GOT3 (cell line): ENCODE measurements at regions not wholly inside any gene's neighbourhood (a gene's known extent, or its start where the extent isn't known, plus 50 kb on each side); places are given as distances from the start of the nearest gene placed in this dataset.
"Not testable (repeated sequence)": the region's sequence is repeated elsewhere in the genome, so short reads cannot be mapped to it uniquely, and the experiment has no call there.

Experiments
- DNase-seq: peaks from one replicate; lab custom pipeline; 2025; ENCODE audit warnings: mixed read lengths; lab: John Stamatoyannopoulos, UW

- DNase-seq, result no peak
These were observed 71.5 kb upstream of the DAAM1 start for GRCh38 chr14:59116984-59117415.

DNA sequence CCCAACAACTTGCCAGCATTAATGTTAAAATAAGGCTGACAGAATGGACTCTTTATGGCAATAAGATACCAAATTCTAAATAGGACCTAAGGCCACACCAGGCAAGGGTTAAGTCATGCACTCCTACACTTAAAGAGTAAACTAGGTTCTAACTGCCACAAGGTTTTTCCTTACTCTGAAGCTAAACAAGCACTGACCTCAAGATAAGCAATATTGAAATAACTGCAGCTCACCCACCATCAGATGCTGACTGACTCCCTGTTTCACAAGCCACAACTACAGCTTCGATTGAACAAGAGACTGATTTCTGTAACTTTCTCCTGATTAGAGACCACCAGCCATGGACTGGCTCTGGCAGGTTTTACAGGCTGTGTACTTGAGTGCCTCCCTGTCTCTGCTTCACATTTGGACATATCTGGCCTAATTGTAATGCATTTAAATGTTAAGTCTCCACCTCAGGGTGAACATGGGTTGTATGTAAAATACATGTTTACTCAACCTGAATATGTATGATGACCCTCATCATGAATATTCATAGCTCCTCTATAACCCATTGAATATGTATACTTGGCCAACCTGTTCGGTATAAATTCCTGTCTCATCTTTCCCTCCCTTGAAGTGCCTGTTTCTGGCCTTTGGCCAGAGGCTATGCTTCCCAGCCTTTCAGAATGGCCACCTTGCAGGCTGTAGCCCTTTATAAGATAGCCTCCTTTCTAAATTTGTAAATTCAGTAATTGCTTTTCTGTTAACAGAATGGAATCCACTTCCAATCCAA lies 70.5 kb upstream of the DAAM1 start:
- no peak for DNase-seq

DNA sequence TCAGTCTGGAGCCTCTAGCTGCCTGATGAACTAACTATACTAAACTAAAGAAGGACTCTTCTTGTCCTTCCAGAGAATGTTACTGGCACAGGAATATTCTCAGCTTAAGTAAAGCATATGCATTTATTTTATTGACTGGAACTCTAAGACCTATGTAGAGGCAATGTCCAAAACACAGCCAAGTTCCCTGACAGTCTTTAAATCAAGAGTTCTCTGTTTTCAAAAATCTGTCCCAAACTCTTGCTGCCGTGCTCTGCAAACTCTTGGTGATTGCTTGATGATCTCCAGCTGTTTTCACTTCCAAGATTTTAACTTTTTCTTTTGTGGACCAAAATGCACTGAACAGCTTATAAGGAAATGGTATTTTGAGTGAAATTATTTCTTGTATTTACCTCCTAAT lies 67.5 kb upstream of the DAAM1 start:
- no peak for DNase-seq

DNA sequence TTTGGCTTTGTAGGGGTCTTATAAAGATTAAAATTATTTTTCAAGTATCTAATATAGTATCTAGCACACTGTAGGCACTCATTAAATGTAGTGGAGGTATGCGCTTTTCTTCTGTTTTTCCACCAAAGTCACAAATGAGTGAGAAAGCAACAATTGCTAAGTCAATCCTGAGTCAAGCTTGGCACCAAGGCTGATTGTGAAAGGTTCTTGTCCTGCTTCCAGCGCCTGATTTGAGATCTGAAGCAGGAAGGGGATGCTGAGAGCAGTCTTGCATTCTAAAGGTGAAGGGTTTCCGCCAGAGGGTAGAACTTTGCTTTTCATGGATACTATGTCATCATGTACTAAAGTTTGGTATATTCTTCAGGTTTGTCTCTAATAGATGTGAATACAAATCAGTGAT lies 64.9 kb upstream of the DAAM1 start:
- DNase-seq, result no peak

- no peak for DNase-seq
These were observed 64.5 kb upstream of the DAAM1 start for GRCh38 chr14:59123975-59124374.

- no peak for DNase-seq
These were observed 63.3 kb upstream of the DAAM1 start for GRCh38 chr14:59125156-59125555.

DNA sequence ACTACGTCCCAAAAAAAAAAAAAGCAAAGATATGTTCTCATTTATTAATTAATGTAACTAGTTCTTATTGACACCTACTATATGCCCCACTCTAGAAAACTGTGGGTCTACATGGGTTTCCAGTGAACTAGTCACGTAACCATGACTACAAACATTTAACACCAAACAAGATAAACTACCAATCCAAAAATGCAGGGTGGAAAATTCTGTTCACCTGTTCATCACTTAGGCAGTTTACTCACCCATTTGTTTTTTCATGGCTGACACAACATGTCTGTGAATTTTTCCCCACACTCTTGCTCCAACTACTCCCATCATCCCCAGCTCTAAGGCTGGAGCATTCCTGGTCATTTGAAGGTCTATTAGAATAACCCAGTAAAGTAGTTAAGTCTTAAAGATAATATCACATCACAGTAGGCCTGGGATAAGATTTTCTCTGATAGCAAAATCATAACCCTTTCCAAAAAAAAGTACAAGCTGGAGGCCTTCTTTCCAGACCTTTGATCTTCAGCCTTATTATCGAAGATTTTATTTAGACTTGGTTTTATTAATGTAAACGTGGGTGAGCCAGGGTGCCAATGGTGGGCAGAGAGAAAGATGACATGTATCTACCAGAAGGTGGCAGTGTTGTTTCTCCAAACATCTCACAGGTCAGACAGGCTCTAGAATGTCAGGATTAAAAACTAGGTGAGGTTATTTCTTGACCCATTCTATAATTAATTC lies 61.6 kb upstream of the DAAM1 start:
- DNase-seq, result no peak

GRCh38 chr14:59127437-59127732 lies 61.1 kb upstream of the DAAM1 start:
- DNase-seq, result no peak

DNA sequence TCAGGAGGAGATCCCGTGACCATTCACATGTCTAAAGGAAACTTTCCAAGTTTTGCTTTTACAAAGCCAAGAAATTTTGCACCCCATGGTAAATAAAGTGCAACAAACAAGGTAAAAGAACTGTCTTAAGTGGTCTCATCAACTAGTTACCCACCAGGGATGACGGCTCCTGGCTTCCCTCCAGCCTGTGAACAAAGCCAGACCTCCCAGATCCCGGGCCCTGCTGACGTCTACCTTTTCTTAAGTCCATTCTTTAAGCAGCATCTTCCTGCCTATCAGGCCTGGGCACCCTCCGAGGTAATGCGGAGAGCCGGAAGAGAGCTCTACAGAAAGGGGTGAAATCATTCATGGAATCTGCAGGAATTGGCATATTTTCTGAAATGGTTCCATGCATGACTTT lies 58.0 kb upstream of the DAAM1 start:
- no peak for DNase-seq

GRCh38 chr14:59131938-59132795 lies 56.3 kb upstream of the DAAM1 start:
- no peak for DNase-seq

DNA sequence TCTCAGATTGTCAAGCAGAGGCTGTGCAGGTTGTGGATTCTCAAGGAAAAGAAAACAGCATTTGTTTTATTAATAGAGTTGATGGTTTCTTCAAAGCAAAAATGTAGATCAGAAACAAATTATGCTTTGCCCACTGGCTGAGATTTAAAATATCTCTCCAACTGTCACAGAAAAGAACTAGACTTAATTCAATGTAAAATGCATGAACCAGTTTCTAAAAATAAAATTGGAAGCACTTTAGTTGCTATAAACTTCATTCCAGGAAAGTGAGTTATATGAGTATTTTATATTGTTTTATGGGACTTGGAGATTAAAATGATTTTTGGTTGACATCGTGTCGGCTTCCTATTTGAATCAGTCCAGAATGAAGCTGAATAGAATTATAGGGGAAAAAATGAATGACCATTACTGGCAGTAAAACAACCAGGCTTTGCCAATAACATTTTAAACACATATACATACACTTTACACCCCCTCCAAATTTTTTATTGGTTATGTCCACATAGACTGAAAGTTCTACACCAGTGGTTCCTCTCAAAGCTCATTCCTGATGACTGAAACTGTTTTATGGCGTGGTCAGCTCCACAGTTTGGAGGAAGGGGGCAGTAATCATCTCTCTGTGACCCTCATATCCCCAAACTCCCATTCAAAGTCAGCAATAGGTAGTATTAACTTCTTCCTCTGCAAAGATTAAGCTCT lies 55.5 kb upstream of the DAAM1 start:
- DNase-seq, result no peak

GRCh38 chr14:59133709-59134108 lies 54.8 kb upstream of the DAAM1 start:
- DNase-seq, result no peak

DNA sequence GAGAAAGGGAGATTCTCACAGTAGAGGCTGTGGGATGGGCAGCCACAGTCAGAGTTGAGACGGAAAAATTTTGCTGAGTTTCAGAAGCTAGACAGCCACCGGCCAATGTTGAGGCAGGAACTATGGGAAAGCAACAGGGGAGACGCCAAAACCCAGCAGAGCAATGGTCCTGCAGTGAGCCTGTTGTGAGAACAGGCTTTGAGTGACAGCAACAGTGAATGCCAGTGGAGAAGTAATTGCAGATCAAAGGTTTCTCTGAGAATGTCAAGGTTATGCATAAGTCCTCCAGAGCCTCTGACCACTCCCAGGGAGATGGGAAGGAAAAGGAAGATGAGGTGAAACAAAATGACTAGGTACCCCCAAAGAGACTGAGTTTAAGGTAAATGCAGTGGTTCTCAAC lies 54.2 kb upstream of the DAAM1 start:
- DNase-seq, result no peak

GRCh38 chr14:59137256-59137655 lies 51.2 kb upstream of the DAAM1 start:
- DNase-seq, result no peak

GRCh38 chr14:59138576-59138975 lies 49.9 kb upstream of the DAAM1 start:
- DNase-seq, result not testable (repeated sequence)
